WTC11 (cell line): ENCODE measurements at regions not wholly inside any gene's neighbourhood (a gene's known extent, or its start where the extent isn't known, plus 50 kb on each side); places are given as distances from the start of the nearest gene placed in this dataset.

Experiments
- ATAC-seq: fragments of 200-7000 bp; cut with Tn5 transposase; 2 replicates; pipeline ENCODE4 v1.10.0; 2021; ENCODE audit warnings: mild to moderate bottlenecking, moderate library complexity
- CTCF ChIA-PET: fragments of 300-600 bp; sonication (Branson Sonifier 250); formaldehyde crosslinking; loops from one replicate; lab custom pipeline; 2021; ENCODE audit warnings: antibody characterized with exemption; lab: Charles Lee
- POLR2A ChIA-PET: fragments of 350-600 bp; sonication (Branson Sonifier 250); formaldehyde crosslinking; loops from one replicate; lab custom pipeline; 2021; ENCODE audit warnings: antibody characterized with exemption; lab: Charles Lee
- DNase-seq: peaks from one replicate; pipeline ENCODE4 v3.0.0; 2021; ENCODE audit warnings: low spot score
- H3K27ac Mint-ChIP-seq: 2 replicates; pipeline ENCODE4 v1.8.0; 2021; ENCODE audit warnings: mixed read lengths
- H3K27me3 Mint-ChIP-seq: 2 replicates; pipeline ENCODE4 v1.8.0; 2021; ENCODE audit warnings: low read depth, mild to moderate bottlenecking, moderate library complexity, mixed read lengths
- H3K36me3 Mint-ChIP-seq: 2 replicates; pipeline ENCODE4 v1.8.0; 2021; ENCODE audit warnings: mixed read lengths
- H3K4me1 Mint-ChIP-seq: 2 replicates; pipeline ENCODE4 v1.8.0; 2022; ENCODE audit warnings: mixed read lengths
- H3K4me3 Mint-ChIP-seq: 2 replicates; pipeline ENCODE4 v1.8.0; 2021; ENCODE audit warnings: mild to moderate bottlenecking, moderate library complexity, mixed read lengths
- H3K9me3 Mint-ChIP-seq: 2 replicates; pipeline ENCODE4 v1.8.0; 2021; ENCODE audit warnings: mixed read lengths
- ARID4B ChIP-seq: sonication (generic); formaldehyde crosslinking; IDR thresholded peaks from 2 replicates; pipeline ENCODE4 v1.8.0; 2023; ENCODE audit warnings: missing genetic modification reagents, mild to moderate bottlenecking, borderline replicate concordance
- E2F4 ChIP-seq: sonication (generic); formaldehyde crosslinking; IDR thresholded peaks from 2 replicates; pipeline ENCODE4 v1.8.1; 2022; ENCODE audit warnings: low read depth, mild to moderate bottlenecking, moderate library complexity, missing genetic modification reagents, borderline replicate concordance
- E2F5 ChIP-seq: sonication (generic); formaldehyde crosslinking; IDR thresholded peaks from 2 replicates; pipeline ENCODE4 v1.8.1; 2022; ENCODE audit warnings: mild to moderate bottlenecking, moderate library complexity, missing genetic modification reagents
- ELF4 ChIP-seq: sonication (generic); formaldehyde crosslinking; IDR thresholded peaks from 2 replicates; pipeline ENCODE4 v1.8.1; 2022; ENCODE audit warnings: low read depth, mild to moderate bottlenecking, moderate library complexity, missing genetic modification reagents
- EMX1 ChIP-seq: fragments of 250-450 bp; sonication (Bioruptor Pico); IDR thresholded peaks from 2 replicates; pipeline ENCODE4 v1.8.0; 2021; ENCODE audit warnings: mild to moderate bottlenecking
- FOXP1 ChIP-seq: sonication (generic); formaldehyde crosslinking; IDR thresholded peaks from 2 replicates; pipeline ENCODE4 v1.8.0; 2022; ENCODE audit warnings: missing genetic modification reagents, mild to moderate bottlenecking, moderate library complexity, borderline replicate concordance
- FOXP4 ChIP-seq: sonication (generic); formaldehyde crosslinking; IDR thresholded peaks from 2 replicates; pipeline ENCODE4 v1.8.0; 2022; ENCODE audit warnings: mild to moderate bottlenecking, missing genetic modification reagents
- JUN ChIP-seq: sonication (generic); formaldehyde crosslinking; IDR thresholded peaks from 2 replicates; pipeline ENCODE4 v1.8.0; 2023; ENCODE audit warnings: mild to moderate bottlenecking, missing genetic modification reagents
- MLX ChIP-seq: sonication (generic); formaldehyde crosslinking; IDR thresholded peaks from 2 replicates; pipeline ENCODE4 v1.8.1; 2023; ENCODE audit warnings: mild to moderate bottlenecking, missing genetic modification reagents, moderate library complexity
- NFATC4 ChIP-seq: fragments of 250-450 bp; sonication (Bioruptor Pico); IDR thresholded peaks from 2 replicates; pipeline ENCODE4 v1.9.0; 2021; ENCODE audit warnings: mild to moderate bottlenecking
- NFYB ChIP-seq: sonication (generic); formaldehyde crosslinking; conservative IDR thresholded peaks from 2 replicates; pipeline ENCODE4 v1.8.0; 2022; ENCODE audit warnings: low read depth, missing genetic modification reagents
- SP1 ChIP-seq: sonication (generic); formaldehyde crosslinking; conservative IDR thresholded peaks from 2 replicates; pipeline ENCODE4 v1.8.1; 2022; ENCODE audit warnings: missing genetic modification reagents
- ZMAT4 ChIP-seq: fragments of 250-450 bp; sonication (Bioruptor Pico); IDR thresholded peaks from 2 replicates; pipeline ENCODE4 v1.9.0; 2021; ENCODE audit warnings: mild to moderate bottlenecking
- ZNF138 ChIP-seq: sonication (generic); formaldehyde crosslinking; conservative IDR thresholded peaks from 2 replicates; pipeline ENCODE4 v1.8.1; 2022; ENCODE audit warnings: mild to moderate bottlenecking, moderate library complexity, missing genetic modification reagents
- ZNF232 ChIP-seq: sonication (generic); formaldehyde crosslinking; IDR thresholded peaks from 2 replicates; pipeline ENCODE4 v1.8.0; 2022; ENCODE audit warnings: mild to moderate bottlenecking, missing genetic modification reagents
- ZNF317 ChIP-seq: sonication (generic); formaldehyde crosslinking; IDR thresholded peaks from 2 replicates; pipeline ENCODE4 v1.8.1; 2023; ENCODE audit warnings: low read depth, mild to moderate bottlenecking, moderate library complexity, missing genetic modification reagents, borderline replicate concordance

GRCh38 chr5:35337340-35338156, 107.3 kb upstream of the PRLR start:
- CTCF ChIA-PET = interaction anchor here (0.6 to 1.2 kb wide), 3 partner anchors 99 to 336 kb away, joined by 3 to 6 read pairs (median 4); no protein-coding TSS in a partner anchor
- TF ChIP-seq EMX1 (no peak), E2F4 (CRISPR knock-in tag) (no peak), ZNF138 (no peak), ZNF232 (CRISPR knock-in tag) (peak; percentile 99), SP1 (CRISPR knock-in tag) (0 out of 2 replicates have a peak, but pooled peaks have one; percentile 16), NFATC4 (CRISPR knock-in tag) (no peak), ELF4 (CRISPR knock-in tag) (no peak), ZMAT4 (CRISPR knock-in tag) (0 out of 2 replicates have a peak, but pooled peaks have one; percentile 10)
- peak; percentile 96 for ATAC-seq
- POLR2A ChIA-PET = interaction anchor here (0.9 to 2.0 kb wide), 2 partner anchors 108 to 409 kb away, joined by 3 to 7 read pairs; partner anchors contain the start of gene PRLR
- Mint-ChIP-seq H3K4me3 (peak overlapping the region; percentile 26), H3K27ac (peak overlapping the region; percentile 99), H3K36me3 (peaks cover 21% of the 10 kb centered on the region), H3K27me3 (no peaks in the 10 kb centered on the region), H3K4me1 (peaks cover 48% of the 10 kb centered on the region), H3K9me3 (peaks cover 18% of the 10 kb centered on the region)
- no peak for DNase-seq

- POLR2A ChIA-PET = no interaction called here
- Mint-ChIP-seq H3K9me3 (peaks cover 18% of the 10 kb centered on the region), H3K27me3 (no peaks in the 10 kb centered on the region), H3K27ac (peak overlapping the region; percentile 69; the same call in 1 of the 2 replicates), H3K4me1 (peaks cover 58% of the 10 kb centered on the region), H3K36me3 (peaks cover 21% of the 10 kb centered on the region), H3K4me3 (no peak overlapping the region)
- no peak for ATAC-seq
- TF ChIP-seq FOXP4 = no peak
- TF ChIP-seq JUN (CRISPR knock-in tag) = no peak
- no peak for DNase-seq
- CTCF ChIA-PET = no interaction called here
Measured at GRCh38 chr5:35336230-35336629, 105.9 kb upstream of the PRLR start.

GRCh38 chr5:35335752-35336151, 105.5 kb upstream of the PRLR start:
- Mint-ChIP-seq H3K9me3 (peaks cover 17% of the 10 kb centered on the region), H3K4me3 (no peak overlapping the region), H3K36me3 (peaks cover 20% of the 10 kb centered on the region), H3K27me3 (no peaks in the 10 kb centered on the region), H3K27ac (0 out of 2 replicates have a peak overlapping the region, but pooled peaks have one; percentile 48), H3K4me1 (peaks cover 62% of the 10 kb centered on the region)
- DNase-seq (no peak), ATAC-seq (no peak)
- no peak for TF ChIP-seq SP1 (CRISPR knock-in tag)
- TF ChIP-seq E2F5 (CRISPR knock-in tag) = no peak
- TF ChIP-seq E2F4 (CRISPR knock-in tag) = no peak
- TF ChIP-seq FOXP1 (CRISPR knock-in tag) = no peak
- no peak for TF ChIP-seq MLX (CRISPR knock-in tag)
- TF ChIP-seq ZMAT4 (CRISPR knock-in tag) = no peak
- TF ChIP-seq ARID4B = no peak
- no peak for TF ChIP-seq NFYB
- no peak for TF ChIP-seq ZNF317 (CRISPR knock-in tag)
- CTCF ChIA-PET = no interaction called here
- POLR2A ChIA-PET = no interaction called here
